GM12891 (cell line): ENCODE measurements at regions not wholly inside any gene's neighbourhood (a gene's known extent, or its start where the extent isn't known, plus 50 kb on each side); places are given as distances from the start of the nearest gene placed in this dataset.

ENCODE experiments used
- PAX5 ChIP-seq: IDR thresholded peaks from 2 replicates; pipeline ENCODE4 v1.6.1; 2011; ENCODE audit warnings: low read length, moderate library complexity, mild to moderate bottlenecking; ENCODE audit not compliant: insufficient read depth, severe bottlenecking
- POLR2A ChIP-seq: IDR thresholded peaks from 2 replicates; pipeline ENCODE4 v1.6.1; 2011; ENCODE audit warnings: low read depth, low read length, control low read depth
- POLR2AphosphoS5 ChIP-seq: IDR thresholded peaks from 2 replicates; pipeline ENCODE4 v1.6.1; 2011; ENCODE audit warnings: low read depth, low read length, control low read depth
- SPI1 ChIP-seq: IDR thresholded peaks from 2 replicates; pipeline ENCODE4 v1.6.1; 2011; ENCODE audit warnings: low read depth, low read length, control low read depth
- TAF1 ChIP-seq: IDR thresholded peaks from 2 replicates; pipeline ENCODE4 v1.6.1; 2011; ENCODE audit warnings: low read depth, low read length, control low read depth

- TF ChIP-seq POLR2AphosphoS5 (no peak), POLR2A (no peak), TAF1 (no peak), PAX5 (no peak), SPI1 (no peak)
Observed at GRCh38 chr5:138660051-138660572, 84.9 kb upstream of the HSPA9 start.
